ENCODE measurements at regions not wholly inside any gene's neighbourhood (a gene's known extent, or its start where the extent isn't known, plus 50 kb on each side); places are given as distances from the start of the nearest gene placed in this dataset.

DNA sequence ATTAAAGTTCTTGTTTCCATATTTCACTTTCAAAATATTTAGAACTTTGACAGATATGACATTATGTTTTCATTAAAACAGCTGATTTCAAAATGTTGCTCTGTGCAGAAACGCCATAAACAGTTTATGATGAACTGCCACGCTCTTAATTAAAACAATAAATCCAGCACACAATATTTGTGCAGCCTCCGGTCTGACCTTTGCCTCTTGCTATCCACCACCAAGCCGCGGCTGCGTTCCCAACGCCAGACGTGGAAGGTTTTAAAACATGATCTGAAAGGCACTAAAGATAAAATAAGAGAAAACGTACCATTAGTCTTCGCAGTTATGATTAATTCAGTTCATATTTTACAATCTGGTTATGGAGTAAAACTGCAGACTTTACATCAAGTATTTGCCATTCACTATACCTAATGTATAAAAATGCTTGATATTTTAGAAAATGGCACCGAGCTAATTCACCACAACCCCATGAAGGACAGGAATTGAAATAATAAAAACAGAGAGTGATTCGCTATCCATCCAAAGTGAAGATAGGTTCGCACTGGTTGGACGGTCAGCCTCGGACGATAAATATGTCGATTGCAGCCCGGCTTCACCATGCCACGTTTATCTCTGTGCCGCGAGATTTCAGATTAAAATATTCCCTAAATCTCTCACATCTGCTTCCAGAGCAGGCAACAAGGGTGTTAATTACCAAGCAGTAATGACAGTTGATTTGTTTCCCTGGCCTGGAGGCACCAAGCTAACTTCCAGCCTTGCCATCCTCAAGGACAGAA is 103.3 kb upstream of the ZNF507 start:
- no peak for DNase-seq (ENCODE audit: low spot score)
- H3K36me3 Mint-ChIP-seq (ENCODE audit: low read depth), result no peaks in the 10 kb centered on the region
- H3K27me3 Mint-ChIP-seq (ENCODE audit: low read depth), result no peaks in the 10 kb centered on the region
- H3K4me3 Mint-ChIP-seq (ENCODE audit: unreplicated experiment), result no peak overlapping the region
- H3K27ac Mint-ChIP-seq (ENCODE audit: unreplicated experiment), result no peak overlapping the region
- TF ChIP-seq, protein P1, sequence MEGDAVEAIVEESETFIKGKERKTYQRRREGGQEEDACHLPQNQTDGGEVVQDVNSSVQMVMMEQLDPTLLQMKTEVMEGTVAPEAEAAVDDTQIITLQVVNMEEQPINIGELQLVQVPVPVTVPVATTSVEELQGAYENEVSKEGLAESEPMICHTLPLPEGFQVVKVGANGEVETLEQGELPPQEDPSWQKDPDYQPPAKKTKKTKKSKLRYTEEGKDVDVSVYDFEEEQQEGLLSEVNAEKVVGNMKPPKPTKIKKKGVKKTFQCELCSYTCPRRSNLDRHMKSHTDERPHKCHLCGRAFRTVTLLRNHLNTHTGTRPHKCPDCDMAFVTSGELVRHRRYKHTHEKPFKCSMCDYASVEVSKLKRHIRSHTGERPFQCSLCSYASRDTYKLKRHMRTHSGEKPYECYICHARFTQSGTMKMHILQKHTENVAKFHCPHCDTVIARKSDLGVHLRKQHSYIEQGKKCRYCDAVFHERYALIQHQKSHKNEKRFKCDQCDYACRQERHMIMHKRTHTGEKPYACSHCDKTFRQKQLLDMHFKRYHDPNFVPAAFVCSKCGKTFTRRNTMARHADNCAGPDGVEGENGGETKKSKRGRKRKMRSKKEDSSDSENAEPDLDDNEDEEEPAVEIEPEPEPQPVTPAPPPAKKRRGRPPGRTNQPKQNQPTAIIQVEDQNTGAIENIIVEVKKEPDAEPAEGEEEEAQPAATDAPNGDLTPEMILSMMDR (IDR thresholded peaks at IDR 0.05), result no peak
- H3K4me1 Mint-ChIP-seq (ENCODE audit: low read depth), result no peaks in the 10 kb centered on the region
- no peaks in the 10 kb centered on the region for H3K9me3 Mint-ChIP-seq (ENCODE audit: low read depth)

DNA sequence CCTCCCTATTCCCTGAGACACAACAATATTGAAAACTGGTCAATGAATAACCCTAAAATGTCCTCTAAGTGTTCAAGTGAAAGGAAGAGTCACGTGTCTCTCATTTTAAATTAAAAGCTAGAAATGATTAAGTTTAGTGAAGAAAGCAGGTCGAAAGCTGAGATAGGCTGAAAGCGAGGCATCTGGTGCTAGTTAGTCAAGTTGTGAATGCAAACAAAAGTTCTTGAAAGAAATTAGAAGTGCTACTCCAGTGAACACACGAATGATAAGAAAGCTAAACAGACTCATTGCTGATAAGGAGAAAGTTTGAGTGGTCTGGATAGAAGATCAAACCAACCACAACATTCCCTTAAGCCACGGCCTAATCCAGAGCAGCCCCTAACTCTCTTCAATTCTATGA is 99.4 kb upstream of the ZNF507 start:
- H3K27ac Mint-ChIP-seq (ENCODE audit: unreplicated experiment), result no peak overlapping the region
- H3K9me3 Mint-ChIP-seq (ENCODE audit: low read depth), result peaks cover 5% of the 10 kb centered on the region
- no peak overlapping the region for H3K4me3 Mint-ChIP-seq (ENCODE audit: unreplicated experiment)
- DNase-seq (ENCODE audit: low spot score), result no peak
- H3K27me3 Mint-ChIP-seq (ENCODE audit: low read depth), result no peaks in the 10 kb centered on the region
- no peaks in the 10 kb centered on the region for H3K36me3 Mint-ChIP-seq (ENCODE audit: low read depth)
- H3K4me1 Mint-ChIP-seq (ENCODE audit: low read depth), result no peaks in the 10 kb centered on the region
- TF ChIP-seq, protein P1 (IDR thresholded peaks at IDR 0.05), result no peak

DNA sequence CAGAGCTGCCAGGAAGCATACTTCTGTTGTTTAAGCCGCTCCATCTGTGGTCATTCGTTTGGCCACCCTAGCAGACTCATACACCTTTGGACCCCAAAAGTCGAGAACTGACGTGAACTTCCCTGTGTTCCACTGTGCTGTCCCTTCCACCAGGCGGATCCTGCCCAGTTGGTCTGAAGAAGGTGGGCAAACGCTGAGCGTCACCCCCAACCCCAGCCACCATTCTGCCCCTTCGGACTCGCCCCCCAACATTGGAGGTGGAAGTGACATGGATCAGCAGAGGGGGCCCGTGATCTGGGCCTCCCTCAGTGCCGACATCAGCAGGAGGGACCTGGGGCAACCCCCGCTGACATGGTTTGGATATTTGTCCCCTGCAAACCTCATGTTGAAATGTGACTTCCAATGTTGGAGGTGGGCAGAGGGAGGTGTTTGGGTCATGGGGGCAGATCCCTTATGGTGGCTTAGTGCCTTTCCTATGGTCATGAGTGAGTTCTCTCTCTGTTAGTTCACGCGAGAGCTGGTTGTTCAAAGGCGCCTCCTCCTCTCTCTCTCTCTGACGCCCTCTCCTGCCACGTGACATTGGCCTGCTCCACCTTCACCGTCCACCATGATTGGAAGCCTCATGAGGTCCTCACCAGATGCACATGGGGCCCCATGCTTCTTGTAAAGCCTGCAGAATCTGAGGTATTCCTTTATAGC is 93.6 kb upstream of the ZNF507 start:
- no peaks in the 10 kb centered on the region for H3K4me1 Mint-ChIP-seq (ENCODE audit: low read depth)
- no peaks in the 10 kb centered on the region for H3K36me3 Mint-ChIP-seq (ENCODE audit: low read depth)
- no peak overlapping the region for H3K27ac Mint-ChIP-seq (ENCODE audit: unreplicated experiment)
- TF ChIP-seq, protein P1 (IDR thresholded peaks at IDR 0.05), result no peak
- no peak overlapping the region for H3K4me3 Mint-ChIP-seq (ENCODE audit: unreplicated experiment)
- no peak for DNase-seq (ENCODE audit: low spot score)
- H3K9me3 Mint-ChIP-seq (ENCODE audit: low read depth), result peaks cover 5% of the 10 kb centered on the region
- H3K27me3 Mint-ChIP-seq (ENCODE audit: low read depth), result no peaks in the 10 kb centered on the region

DNA sequence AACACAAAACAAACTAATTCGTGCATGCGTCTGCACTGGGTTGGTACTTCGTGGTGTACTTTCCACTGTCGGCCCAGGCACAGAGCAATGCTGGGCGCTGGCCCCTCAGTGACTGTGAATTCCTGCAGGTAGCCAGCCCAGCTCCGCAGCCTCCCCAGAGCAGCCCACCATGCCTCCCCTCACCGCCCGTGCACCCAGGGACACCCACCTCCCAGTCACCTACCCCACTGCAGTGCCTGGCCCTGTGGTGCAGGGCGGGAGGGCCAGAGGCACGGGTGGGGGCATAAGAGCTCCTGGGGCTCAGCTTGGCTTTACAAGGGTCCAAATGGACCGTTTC is 93.1 kb upstream of the ZNF507 start:
- Mint-ChIP-seq H3K27ac (ENCODE audit: unreplicated experiment) (no peak overlapping the region), H3K9me3 (ENCODE audit: low read depth) (peaks cover 5% of the 10 kb centered on the region), H3K36me3 (ENCODE audit: low read depth) (no peaks in the 10 kb centered on the region), H3K27me3 (ENCODE audit: low read depth) (no peaks in the 10 kb centered on the region), H3K4me1 (ENCODE audit: low read depth) (no peaks in the 10 kb centered on the region), H3K4me3 (ENCODE audit: unreplicated experiment) (no peak overlapping the region)
- no peak for DNase-seq (ENCODE audit: low spot score)
- TF ChIP-seq, protein P1 (IDR thresholded peaks at IDR 0.05), result no peak

GRCh38 chr19:32253683-32254508 is 91.5 kb upstream of the ZNF507 start:
- Mint-ChIP-seq H3K27ac (ENCODE audit: unreplicated experiment) (no peak overlapping the region), H3K4me1 (ENCODE audit: low read depth) (no peaks in the 10 kb centered on the region), H3K27me3 (ENCODE audit: low read depth) (no peaks in the 10 kb centered on the region), H3K9me3 (ENCODE audit: low read depth) (peaks cover 1% of the 10 kb centered on the region), H3K36me3 (ENCODE audit: low read depth) (no peaks in the 10 kb centered on the region), H3K4me3 (ENCODE audit: unreplicated experiment) (no peak overlapping the region)
- TF ChIP-seq, protein P1 (IDR thresholded peaks at IDR 0.05), result no peak
- DNase-seq (ENCODE audit: low spot score), result no peak

Data from chondrocyte (in vitro differentiated cells).